ENCODE measurements at regions not wholly inside any gene's neighbourhood (a gene's known extent, or its start where the extent isn't known, plus 50 kb on each side); places are given as distances from the start of the nearest gene placed in this dataset.

DNA sequence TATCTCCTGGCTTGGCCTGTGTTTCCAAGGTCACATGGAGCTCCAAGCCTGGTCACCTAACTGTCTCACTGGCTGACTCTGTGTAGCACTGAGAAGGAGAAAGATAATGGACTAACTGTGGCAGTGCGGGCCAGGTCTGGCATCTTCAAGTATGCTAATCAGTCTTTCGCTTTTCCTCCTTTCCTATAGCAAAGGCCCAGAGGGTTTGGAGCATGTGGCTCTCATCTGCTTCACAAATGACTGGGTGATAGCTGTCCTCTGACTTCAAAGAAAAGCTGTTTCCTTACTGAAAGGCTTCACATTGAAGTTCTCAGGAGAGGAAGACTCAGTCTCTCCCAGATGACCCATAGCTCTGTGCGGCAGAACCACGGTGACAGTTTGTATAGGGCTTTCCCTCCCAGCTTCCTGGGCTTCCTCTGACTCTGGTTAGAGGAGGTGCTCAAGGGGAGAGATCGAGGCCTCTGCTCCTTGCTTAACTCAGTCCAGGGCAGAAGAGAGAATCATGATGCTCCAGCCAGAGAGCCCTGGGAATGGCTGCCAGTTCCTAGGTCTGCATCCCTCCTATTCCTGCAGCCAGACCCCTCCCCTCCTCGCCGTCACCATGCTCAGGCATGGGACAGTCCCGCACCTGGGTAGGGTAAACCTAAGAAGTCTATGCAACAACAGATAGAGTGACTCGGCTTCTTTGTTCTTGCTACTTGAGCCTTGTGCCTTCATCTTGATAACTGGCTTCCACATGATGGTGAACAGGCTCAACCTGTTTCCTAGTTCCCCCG is 72.3 kb downstream of the CCDC71L start:
- no peak for TF ChIP-seq EZH2 (IDR thresholded peaks at IDR 0.05; ENCODE audit: borderline replicate concordance, low read length)
- TF ChIP-seq, protein P1, sequence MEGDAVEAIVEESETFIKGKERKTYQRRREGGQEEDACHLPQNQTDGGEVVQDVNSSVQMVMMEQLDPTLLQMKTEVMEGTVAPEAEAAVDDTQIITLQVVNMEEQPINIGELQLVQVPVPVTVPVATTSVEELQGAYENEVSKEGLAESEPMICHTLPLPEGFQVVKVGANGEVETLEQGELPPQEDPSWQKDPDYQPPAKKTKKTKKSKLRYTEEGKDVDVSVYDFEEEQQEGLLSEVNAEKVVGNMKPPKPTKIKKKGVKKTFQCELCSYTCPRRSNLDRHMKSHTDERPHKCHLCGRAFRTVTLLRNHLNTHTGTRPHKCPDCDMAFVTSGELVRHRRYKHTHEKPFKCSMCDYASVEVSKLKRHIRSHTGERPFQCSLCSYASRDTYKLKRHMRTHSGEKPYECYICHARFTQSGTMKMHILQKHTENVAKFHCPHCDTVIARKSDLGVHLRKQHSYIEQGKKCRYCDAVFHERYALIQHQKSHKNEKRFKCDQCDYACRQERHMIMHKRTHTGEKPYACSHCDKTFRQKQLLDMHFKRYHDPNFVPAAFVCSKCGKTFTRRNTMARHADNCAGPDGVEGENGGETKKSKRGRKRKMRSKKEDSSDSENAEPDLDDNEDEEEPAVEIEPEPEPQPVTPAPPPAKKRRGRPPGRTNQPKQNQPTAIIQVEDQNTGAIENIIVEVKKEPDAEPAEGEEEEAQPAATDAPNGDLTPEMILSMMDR (IDR thresholded peaks at IDR 0.05; ENCODE audit: low read length): no peak
